GM23248 (cell line): ENCODE measurements at regions not wholly inside any gene's neighbourhood (a gene's known extent, or its start where the extent isn't known, plus 50 kb on each side); places are given as distances from the start of the nearest gene placed in this dataset.

Source experiments
- DNase-seq: peaks from one replicate; pipeline ENCODE4 v3.0.0-alpha.2; 2015
- H2AFZ ChIP-seq: fragments of 200-600 bp; sonication (generic); 2 replicates; pipeline ENCODE4 v1.6.1; 2016; ENCODE audit warnings: antibody characterized with exemption
- H3F3A ChIP-seq: fragments of 200-600 bp; sonication (generic); 2 replicates; pipeline ENCODE4 v1.6.1; 2016; ENCODE audit warnings: mild to moderate bottlenecking, antibody characterized with exemption, mixed run types; ENCODE audit not compliant: insufficient read depth
- H3K27ac ChIP-seq: fragments of 200-600 bp; sonication (generic); 2 replicates; pipeline ENCODE4 v1.5.1; 2016; ENCODE audit warnings: mild to moderate bottlenecking
- H3K27me3 ChIP-seq: fragments of 200-600 bp; sonication (generic); replicated peaks from 2 replicates; pipeline ENCODE4 v1.6.1; 2016; ENCODE audit warnings: mild to moderate bottlenecking; ENCODE audit not compliant: insufficient read depth
- H3K36me3 ChIP-seq: fragments of 200-600 bp; sonication (generic); 2 replicates; pipeline ENCODE4 v1.6.1; 2016; ENCODE audit warnings: low read depth, mild to moderate bottlenecking
- H3K4me1 ChIP-seq: fragments of 200-600 bp; sonication (generic); 2 replicates; pipeline ENCODE4 v1.6.1; 2016; ENCODE audit warnings: mild to moderate bottlenecking; ENCODE audit not compliant: insufficient read depth
- H3K4me2 ChIP-seq: fragments of 200-600 bp; sonication (generic); one replicate; pipeline ENCODE4 v1.6.1; 2016; ENCODE audit warnings: mild to moderate bottlenecking; ENCODE audit not compliant: unreplicated experiment
- H3K4me3 ChIP-seq: fragments of 200-600 bp; sonication (generic); 2 replicates; pipeline ENCODE4 v1.5.1; 2016; ENCODE audit warnings: mild to moderate bottlenecking
- H3K79me2 ChIP-seq: fragments of 200-600 bp; sonication (generic); 2 replicates; pipeline ENCODE4 v1.6.1; 2016; ENCODE audit warnings: mild to moderate bottlenecking; ENCODE audit not compliant: insufficient read depth
- H3K9ac ChIP-seq: fragments of 200-600 bp; sonication (generic); 2 replicates; pipeline ENCODE4 v1.6.1; 2016; ENCODE audit warnings: mild to moderate bottlenecking
- H3K9me2 ChIP-seq: fragments of 200-600 bp; sonication (generic); 2 replicates; pipeline ENCODE4 v1.6.1; 2016; ENCODE audit warnings: mixed run types, mild to moderate bottlenecking, moderate library complexity; ENCODE audit not compliant: insufficient read depth
- H3K9me3 ChIP-seq: fragments of 200-600 bp; sonication (generic); one replicate; pipeline ENCODE4 v1.6.1; 2017; ENCODE audit warnings: low read depth
- H4K20me1 ChIP-seq: fragments of 200-600 bp; sonication (generic); 2 replicates; pipeline ENCODE4 v1.6.0; 2016; ENCODE audit not compliant: insufficient read depth
- EZH2 ChIP-seq: fragments of 200-600 bp; sonication (generic); IDR thresholded peaks from 2 replicates; pipeline ENCODE4 v1.6.1; 2018; ENCODE audit warnings: antibody characterized with exemption, mild to moderate bottlenecking; ENCODE audit not compliant: insufficient read depth, poor library complexity, severe bottlenecking
- EZH2phosphoT487 ChIP-seq: fragments of 200-600 bp; sonication (generic); IDR thresholded peaks from 2 replicates; pipeline ENCODE4 v1.6.1; 2018; ENCODE audit warnings: antibody characterized with exemption, moderate library complexity, mild to moderate bottlenecking, low read depth; ENCODE audit not compliant: insufficient read depth
- WGBS, 2 experiments: methylation state at CpG; one replicate each; pipeline ENCODE4 v1.1.6; 2015 to 2017; ENCODE audit warnings: low lambda C conversion rate in 2 of 2, low coverage in 1 of 2; ENCODE audit errors: missing lambda C conversion rate in 2 of 2; 5-methylcytosine and 5-hydroxymethylcytosine counted together
- in situ Hi-C: fragments of 300-500 bp; cut with MboI; formaldehyde crosslinking; loops from 2 replicates; pipeline ENCODE4 v1.15.0; 2020

DNA sequence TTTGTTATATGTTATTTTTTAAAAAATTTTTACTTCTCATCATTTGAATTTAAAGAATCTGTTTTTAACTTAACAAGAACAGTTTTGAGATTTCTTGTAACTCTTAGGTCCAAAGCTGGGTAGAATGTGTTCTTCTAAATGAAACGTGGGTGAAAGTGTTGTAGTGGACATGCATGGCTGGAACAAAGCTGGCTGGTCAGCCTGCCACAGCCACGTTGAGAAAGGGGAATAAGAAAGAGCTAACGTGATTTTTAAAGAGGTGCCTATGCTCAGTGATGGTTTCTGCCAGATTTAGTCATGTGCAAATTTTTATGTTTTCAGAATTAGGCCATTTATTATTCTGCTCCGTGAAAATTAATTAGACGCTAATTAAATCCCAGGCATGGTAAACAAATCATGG lies 203.9 kb upstream of the COL3A1 start:
- Histone ChIP-seq H3K4me2 (no peak overlapping the region), H3K36me3 (no peaks in the 10 kb centered on the region), H3K27me3 (no peaks in the 10 kb centered on the region), H4K20me1 (no peaks in the 10 kb centered on the region), H3K9me3 (no peaks in the 10 kb centered on the region), H3F3A (peaks cover 23% of the 10 kb centered on the region), H3K27ac (no peak overlapping the region), H2AFZ (no peak overlapping the region), H3K9ac (no peak overlapping the region), H3K9me2 (no peaks in the 10 kb centered on the region), H3K4me1 (peaks cover 20% of the 10 kb centered on the region), H3K4me3 (no peak overlapping the region), H3K79me2 (no peaks in the 10 kb centered on the region)
- no peak for DNase-seq
- in situ Hi-C loops = no loop called here
- TF ChIP-seq EZH2 (no peak), EZH2phosphoT487 (no peak)
- WGBS, 2 experiments = 69 to 75% methylated on average over 5 of the region's 5 CpGs

DNA sequence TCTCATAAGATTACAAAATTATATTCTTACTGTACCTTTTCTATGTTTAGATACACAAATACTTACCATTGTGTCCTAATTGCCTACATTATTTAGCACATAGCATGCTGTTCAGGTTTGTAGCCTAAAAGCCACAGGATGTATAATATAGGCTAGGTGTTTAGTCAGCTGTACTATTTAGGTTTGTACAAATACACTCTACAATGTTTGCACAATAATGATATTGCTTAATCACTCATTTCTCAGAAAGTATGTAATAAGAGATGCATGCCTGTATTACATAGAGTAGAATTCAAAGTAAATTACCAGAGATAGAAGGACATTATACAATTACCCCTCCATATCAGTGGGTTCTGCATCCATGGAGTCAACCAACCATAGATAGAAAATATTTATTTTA lies 201.1 kb upstream of the COL3A1 start:
- TF ChIP-seq EZH2 (no peak), EZH2phosphoT487 (no peak)
- H3K4me1 ChIP-seq = peaks cover 13% of the 10 kb centered on the region
- H3K79me2 ChIP-seq = no peaks in the 10 kb centered on the region
- H3K9ac ChIP-seq = no peak overlapping the region
- H3K27ac ChIP-seq = no peak overlapping the region
- H3K9me3 ChIP-seq = no peaks in the 10 kb centered on the region
- H4K20me1 ChIP-seq = no peaks in the 10 kb centered on the region
- in situ Hi-C loops = no loop called here
- no peaks in the 10 kb centered on the region for H3K27me3 ChIP-seq
- no peak overlapping the region for H3K4me2 ChIP-seq
- no peaks in the 10 kb centered on the region for H3K36me3 ChIP-seq
- no peak overlapping the region for H2AFZ ChIP-seq
- peaks cover 7% of the 10 kb centered on the region; the same call in 1 of the 2 replicates for H3F3A ChIP-seq
- no peak overlapping the region for H3K4me3 ChIP-seq
- no peaks in the 10 kb centered on the region for H3K9me2 ChIP-seq
- DNase-seq = peak; percentile 38

DNA sequence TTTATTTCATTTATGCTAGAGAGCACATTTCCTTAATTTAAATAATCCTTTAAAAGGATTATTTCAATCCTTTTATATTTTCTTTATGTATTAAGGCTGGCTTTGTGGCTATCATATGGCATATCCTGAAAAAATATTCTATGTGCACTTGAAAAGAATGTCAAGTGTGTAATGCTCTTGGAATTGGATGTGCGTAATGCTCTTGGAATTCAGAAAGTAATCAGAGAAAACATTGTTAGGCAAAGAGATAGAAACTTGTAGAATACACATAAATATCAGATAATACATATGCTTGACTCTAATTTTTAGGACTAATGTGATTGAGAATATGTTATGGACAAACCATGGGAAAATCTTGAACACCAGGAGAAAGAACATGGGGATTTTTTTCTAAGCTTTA lies 197.5 kb upstream of the COL3A1 start:
- Histone ChIP-seq H3K79me2 (no peaks in the 10 kb centered on the region), H3K4me1 (peaks cover 13% of the 10 kb centered on the region), H3K27me3 (no peaks in the 10 kb centered on the region), H3K9me2 (no peaks in the 10 kb centered on the region), H3K27ac (peak overlapping the region; percentile 13; the same call in 1 of the 2 replicates), H3F3A (peaks cover 7% of the 10 kb centered on the region; the same call in 1 of the 2 replicates), H2AFZ (no peak overlapping the region), H3K9me3 (no peaks in the 10 kb centered on the region), H3K9ac (no peak overlapping the region), H3K36me3 (no peaks in the 10 kb centered on the region), H3K4me3 (no peak overlapping the region), H4K20me1 (no peaks in the 10 kb centered on the region), H3K4me2 (peak overlapping the region; percentile 46)
- in situ Hi-C loops = no loop called here
- DNase-seq = peak; percentile 62
- WGBS, 2 experiments = 69 to 70% methylated on average over 1 of the region's 1 CpG
- TF ChIP-seq EZH2phosphoT487 (no peak), EZH2 (no peak)

DNA sequence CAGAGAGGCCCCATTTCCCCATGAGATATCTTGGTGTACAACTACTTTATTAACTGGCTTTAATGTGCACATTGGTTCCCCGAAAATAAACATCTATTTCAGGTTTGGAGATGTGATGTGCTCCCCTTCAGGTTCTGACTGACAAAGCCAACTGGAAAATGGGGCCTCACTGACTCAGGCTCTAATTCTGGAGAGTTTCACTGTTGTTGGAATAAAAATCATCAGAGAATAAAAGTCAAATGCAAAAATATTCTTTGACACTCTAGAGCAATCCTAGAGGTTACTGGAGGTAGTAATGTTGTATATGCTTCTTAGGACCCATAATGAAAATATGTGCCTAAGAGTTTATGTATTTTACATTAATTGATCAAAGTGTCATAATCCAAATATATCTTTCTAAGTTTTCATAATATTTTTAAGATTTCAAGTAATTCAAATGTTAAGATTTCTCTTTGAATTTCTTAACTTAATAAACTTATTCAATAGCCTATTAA lies 189.9 kb upstream of the COL3A1 start:
- in situ Hi-C loops = no loop called here
- 54 to 67% methylated on average over 1 of the region's 1 CpG for WGBS, 2 experiments
- Histone ChIP-seq H3K4me2 (peak overlapping the region; percentile 27), H3K4me1 (peaks cover 56% of the 10 kb centered on the region), H3F3A (peaks cover 52% of the 10 kb centered on the region), H3K27ac (peak overlapping the region; percentile 22), H4K20me1 (no peaks in the 10 kb centered on the region), H3K9me2 (no peaks in the 10 kb centered on the region), H3K4me3 (no peak overlapping the region), H3K9me3 (no peaks in the 10 kb centered on the region), H3K9ac (no peak overlapping the region), H2AFZ (no peak overlapping the region), H3K27me3 (no peaks in the 10 kb centered on the region), H3K79me2 (no peaks in the 10 kb centered on the region), H3K36me3 (no peaks in the 10 kb centered on the region)
- TF ChIP-seq EZH2 (no peak), EZH2phosphoT487 (no peak)
- DNase-seq = no peak

DNA sequence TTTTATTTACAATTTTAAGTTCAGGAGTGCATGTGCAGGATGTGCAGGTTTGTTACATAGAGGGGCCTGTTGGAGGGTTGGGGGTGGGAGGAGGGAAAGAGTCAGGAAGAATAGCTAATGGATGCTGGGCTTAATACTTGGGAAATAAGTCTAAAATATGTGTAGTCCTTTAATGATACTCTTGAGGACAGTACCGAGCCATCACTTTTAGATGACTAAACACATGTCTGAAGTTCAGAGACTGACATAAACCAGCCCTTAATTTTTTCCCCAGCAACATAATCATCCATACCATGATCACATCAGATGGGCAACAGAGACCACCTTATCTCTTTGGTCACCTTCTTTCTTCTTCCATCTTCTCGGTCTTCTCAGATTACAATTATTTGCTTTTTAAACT lies 189.1 kb upstream of the COL3A1 start:
- Histone ChIP-seq H3K36me3 (no peaks in the 10 kb centered on the region), H3K4me1 (peaks cover 64% of the 10 kb centered on the region), H3F3A (peaks cover 57% of the 10 kb centered on the region), H3K4me2 (no peak overlapping the region), H3K9me2 (no peaks in the 10 kb centered on the region), H3K79me2 (no peaks in the 10 kb centered on the region), H3K4me3 (no peak overlapping the region), H3K9me3 (no peaks in the 10 kb centered on the region), H3K27me3 (no peaks in the 10 kb centered on the region), H3K27ac (peak overlapping the region; percentile 96), H2AFZ (no peak overlapping the region), H4K20me1 (no peaks in the 10 kb centered on the region), H3K9ac (no peak overlapping the region)
- TF ChIP-seq EZH2phosphoT487 (no peak), EZH2 (no peak)
- no peak for DNase-seq
- 90 to 93% methylated on average over 2 of the region's 2 CpGs for WGBS, 2 experiments
- in situ Hi-C loops = no loop called here
